ENCODE measurements at regions not wholly inside any gene's neighbourhood (a gene's known extent, or its start where the extent isn't known, plus 50 kb on each side); places are given as distances from the start of the nearest gene placed in this dataset.
"Not testable (repeated sequence)": the region's sequence is repeated elsewhere in the genome, so short reads cannot be mapped to it uniquely, and the experiment has no call there.

DNA sequence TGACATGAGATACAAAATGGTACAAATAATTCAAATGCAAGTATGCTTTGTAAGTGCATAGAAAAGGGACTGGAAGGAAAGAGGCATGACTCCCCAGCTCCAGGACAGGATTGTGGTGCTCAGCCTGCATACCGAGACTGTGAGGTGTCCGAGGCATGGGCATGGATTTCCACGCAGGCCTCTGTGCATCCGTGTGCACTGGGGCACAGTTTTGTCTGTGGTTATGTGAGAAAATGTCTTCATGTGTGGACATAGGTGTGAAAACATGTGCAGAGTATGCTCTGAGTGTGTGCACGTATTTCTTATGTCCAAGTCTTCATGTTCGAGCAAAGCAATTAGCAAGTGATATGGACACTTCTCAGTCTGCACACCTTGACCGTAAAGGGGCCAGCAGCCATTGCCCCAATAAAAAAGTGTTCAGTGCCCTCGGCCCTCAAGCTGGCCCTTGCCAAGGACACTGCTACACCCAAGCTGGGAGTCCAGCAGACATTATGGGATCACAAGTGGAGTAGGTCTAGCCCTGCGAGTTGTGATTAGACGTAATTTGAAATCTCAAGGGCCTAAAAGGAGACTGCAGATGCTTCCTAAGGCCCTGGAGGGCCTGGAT is 120.7 kb downstream of the CYP26B1 start:
- H3K9ac ChIP-seq: no peak overlapping the region
- H3K4me2 ChIP-seq: no peak overlapping the region
- no peaks in the 10 kb centered on the region for H3K36me3 ChIP-seq (ENCODE audit: insufficient read depth)
- H3K27ac ChIP-seq: no peak overlapping the region
- H4K20me1 ChIP-seq (ENCODE audit: insufficient read depth): no peaks in the 10 kb centered on the region
- no peaks in the 10 kb centered on the region for H3K4me1 ChIP-seq (ENCODE audit: low read depth, poor library complexity, severe bottlenecking)
- H3K4me3 ChIP-seq (IDR thresholded peaks at IDR 0.05; ENCODE audit: insufficient read depth, low read depth, low read length): no peak overlapping the region
- H3K27me3 ChIP-seq (ENCODE audit: insufficient read depth, low read depth): no peaks in the 10 kb centered on the region
- no peak for TF ChIP-seq CTCF (conservative IDR thresholded peaks at IDR 0.05; ENCODE audit: low read depth, low read length)
- H2AFZ ChIP-seq (ENCODE audit: low read depth): no peak overlapping the region
- no peaks in the 10 kb centered on the region for H3K79me2 ChIP-seq (ENCODE audit: insufficient read depth, low read depth)

DNA sequence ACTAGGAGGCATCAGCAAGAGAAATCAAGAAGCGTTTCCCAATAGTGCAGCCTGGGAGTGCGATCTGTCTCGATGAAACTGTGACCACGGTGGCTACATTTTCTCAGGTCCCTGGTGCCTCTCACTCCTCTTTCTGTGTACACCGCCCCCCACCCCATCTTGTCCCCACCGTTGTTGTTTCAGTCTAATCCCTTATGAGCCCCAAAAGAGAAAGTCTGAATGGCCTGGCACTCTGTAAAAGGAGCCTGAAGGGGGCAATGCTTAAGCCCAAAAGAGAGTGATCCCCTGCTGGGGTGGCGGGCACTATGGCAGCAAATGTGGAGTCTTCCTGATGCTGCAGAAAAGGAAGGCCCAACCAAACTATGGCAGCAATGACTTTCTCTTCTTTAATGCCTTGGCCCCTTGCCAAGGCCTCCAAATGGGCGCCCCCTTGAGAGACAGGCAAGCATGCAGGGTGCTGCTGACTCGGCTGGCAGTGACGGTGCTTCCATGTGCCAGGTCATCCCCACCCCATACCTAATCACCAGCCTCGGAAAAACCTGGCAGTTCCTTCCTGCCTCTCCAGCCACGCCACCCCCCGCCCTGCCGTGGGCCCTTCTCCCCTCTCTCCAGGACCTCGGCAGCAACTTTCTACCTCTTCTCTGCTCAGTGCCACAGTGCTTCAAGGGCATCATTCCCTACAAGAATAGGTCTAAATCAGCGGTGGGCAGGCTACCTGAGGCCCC is 123.0 kb downstream of the CYP26B1 start:
- TF ChIP-seq CTCF (conservative IDR thresholded peaks at IDR 0.05; ENCODE audit: low read depth, low read length): no peak
- Histone ChIP-seq H3K27me3 (ENCODE audit: insufficient read depth, low read depth) (no peaks in the 10 kb centered on the region), H2AFZ (ENCODE audit: low read depth) (no peak overlapping the region)

GRCh38 chr2:72023678-72024390 is 123.8 kb downstream of the CYP26B1 start:
- no peak overlapping the region for H3K9ac ChIP-seq
- no peak overlapping the region for H3K4me2 ChIP-seq
- H3K4me3 ChIP-seq (IDR thresholded peaks at IDR 0.05; ENCODE audit: insufficient read depth, low read depth, low read length): no peak overlapping the region
- no peaks in the 10 kb centered on the region for H3K36me3 ChIP-seq (ENCODE audit: insufficient read depth)
- no peaks in the 10 kb centered on the region for H3K27me3 ChIP-seq (ENCODE audit: insufficient read depth, low read depth)
- H3K27ac ChIP-seq: no peak overlapping the region
- H3K4me1 ChIP-seq (ENCODE audit: low read depth, poor library complexity, severe bottlenecking): no peaks in the 10 kb centered on the region
- no peaks in the 10 kb centered on the region for H4K20me1 ChIP-seq (ENCODE audit: insufficient read depth)
- no peak overlapping the region for H2AFZ ChIP-seq (ENCODE audit: low read depth)
- no peaks in the 10 kb centered on the region for H3K79me2 ChIP-seq (ENCODE audit: insufficient read depth, low read depth)
- no peak for TF ChIP-seq CTCF (conservative IDR thresholded peaks at IDR 0.05; ENCODE audit: low read depth, low read length)

More for the DNA sequence above, 123.0 kb downstream of the CYP26B1 start:
- Histone ChIP-seq H4K20me1 (ENCODE audit: insufficient read depth) (no peaks in the 10 kb centered on the region), H3K9ac (no peak overlapping the region), H3K4me2 (no peak overlapping the region), H3K79me2 (ENCODE audit: insufficient read depth, low read depth) (no peaks in the 10 kb centered on the region), H3K27ac (no peak overlapping the region), H3K36me3 (ENCODE audit: insufficient read depth) (no peaks in the 10 kb centered on the region), H3K4me1 (ENCODE audit: low read depth, poor library complexity, severe bottlenecking) (no peaks in the 10 kb centered on the region), H3K4me3 (IDR thresholded peaks at IDR 0.05; ENCODE audit: insufficient read depth, low read depth, low read length) (no peak overlapping the region)

GRCh38 chr2:72021371-72021770 is 126.3 kb downstream of the CYP26B1 start:
- not testable (repeated sequence) for H3K36me3 ChIP-seq (ENCODE audit: insufficient read depth); H3K4me3 ChIP-seq (IDR thresholded peaks at IDR 0.05; ENCODE audit: insufficient read depth, low read depth, low read length); H3K27me3 ChIP-seq (ENCODE audit: insufficient read depth, low read depth); H4K20me1 ChIP-seq (ENCODE audit: insufficient read depth); H2AFZ ChIP-seq (ENCODE audit: low read depth); H3K9ac ChIP-seq; H3K4me1 ChIP-seq (ENCODE audit: low read depth, poor library complexity, severe bottlenecking); H3K27ac ChIP-seq; H3K4me2 ChIP-seq; H3K79me2 ChIP-seq (ENCODE audit: insufficient read depth, low read depth)
